ENCODE measurements at regions not wholly inside any gene's neighbourhood (a gene's known extent, or its start where the extent isn't known, plus 50 kb on each side); places are given as distances from the start of the nearest gene placed in this dataset.

- BruUV-seq (replicated peaks) = no TSS peak
- H2AFZ ChIP-seq (ENCODE audit: low read length) = no peak overlapping the region
- ATAC-seq (no peak), FAIRE-seq (no peak), DNase-seq (ENCODE audit: low spot score) (no peak)
- no peaks in the 10 kb centered on the region for H4K20me1 ChIP-seq (ENCODE audit: insufficient read depth, low read length)
- H3K27ac ChIP-seq (ENCODE audit: extremely low read length, insufficient read depth, low read length) = no peak overlapping the region
- TF ChIP-seq GMEB1 (CRISPR knock-in tag; IDR thresholded peaks at IDR 0.05; ENCODE audit: borderline replicate concordance) = no peak
- TF ChIP-seq FOXK2 (IDR thresholded peaks at IDR 0.05) = no peak
- no peak for TF ChIP-seq ZNF777 (CRISPR knock-in tag; IDR thresholded peaks at IDR 0.05)
- TF ChIP-seq MAX (IDR thresholded peaks at IDR 0.05) = no peak
- no peak for TF ChIP-seq SKIL (CRISPR knock-in tag; IDR thresholded peaks at IDR 0.05; ENCODE audit: borderline replicate concordance)
- no peak for TF ChIP-seq YEATS2 (CRISPR knock-in tag; IDR thresholded peaks at IDR 0.05; ENCODE audit: borderline replicate concordance)
- TF ChIP-seq TSC22D2 (CRISPR knock-in tag; IDR thresholded peaks at IDR 0.05; ENCODE audit: borderline replicate concordance) = no peak
- TF ChIP-seq ZBTB46 (CRISPR knock-in tag; IDR thresholded peaks at IDR 0.05; ENCODE audit: borderline replicate concordance) = no peak
- TF ChIP-seq TCF7L2 (IDR thresholded peaks at IDR 0.05; ENCODE audit: low read depth, low read length) = no peak
- no peak for TF ChIP-seq ZMAT5 (CRISPR knock-in tag; IDR thresholded peaks at IDR 0.05; ENCODE audit: borderline replicate concordance, low read depth)
- TF ChIP-seq HOMEZ (CRISPR knock-in tag; IDR thresholded peaks at IDR 0.05; ENCODE audit: low read depth) = no peak
- TF ChIP-seq ZFP1 (CRISPR knock-in tag; IDR thresholded peaks at IDR 0.05) = no peak
- no peak overlapping the region for H3K4me2 ChIP-seq (ENCODE audit: low read depth, low read length)
- no peaks in the 10 kb centered on the region for H3K36me3 ChIP-seq (replicated peaks in 1 of 2; ENCODE audit: control insufficient read depth in 1 of 2, insufficient read depth in 2 of 2, low read length in 2 of 2)
- no peaks in the 10 kb centered on the region for H3K79me2 ChIP-seq (ENCODE audit: insufficient read depth, low read length)
- in situ Hi-C loops (cut with HindIII; ENCODE audit: extremely low pct_ligation_motif_present, low pct_unique_long_range_greater_than_20kb) = no loop called here
- peaks cover 68% of the 10 kb centered on the region for H3K9me3 ChIP-seq (ENCODE audit: low read length)
- H3K27me3 ChIP-seq (ENCODE audit: control insufficient read depth in 1 of 2, insufficient read depth in 2 of 2, low read length in 2 of 2) = no peaks in the 10 kb centered on the region
- H3K4me1 ChIP-seq (ENCODE audit: insufficient read depth, low read length) = no peaks in the 10 kb centered on the region
- intact Hi-C loops (cut with micrococcal nuclease; ENCODE audit: unreplicated experiment) = no loop called here
- ChIA-PET POLR2A (no interaction called here), CTCF (ENCODE audit: low intra/inter-chr PET ratio, low total read pairs) (no interaction called here)
- no peak overlapping the region for H3K4me3 ChIP-seq (replicated peaks in 1 of 3; ENCODE audit: insufficient read depth in 1 of 3, low read depth in 2 of 3, low read length in 3 of 3)
- no peak overlapping the region for H3K9ac ChIP-seq (ENCODE audit: insufficient read depth, low read depth, low read length)
Measured at GRCh38 chr5:45893309-45893708, 197.1 kb upstream of the HCN1 start.

Data from HepG2 (cell line).